ENCODE measurements at regions not wholly inside any gene's neighbourhood (a gene's known extent, or its start where the extent isn't known, plus 50 kb on each side); places are given as distances from the start of the nearest gene placed in this dataset.

DNA sequence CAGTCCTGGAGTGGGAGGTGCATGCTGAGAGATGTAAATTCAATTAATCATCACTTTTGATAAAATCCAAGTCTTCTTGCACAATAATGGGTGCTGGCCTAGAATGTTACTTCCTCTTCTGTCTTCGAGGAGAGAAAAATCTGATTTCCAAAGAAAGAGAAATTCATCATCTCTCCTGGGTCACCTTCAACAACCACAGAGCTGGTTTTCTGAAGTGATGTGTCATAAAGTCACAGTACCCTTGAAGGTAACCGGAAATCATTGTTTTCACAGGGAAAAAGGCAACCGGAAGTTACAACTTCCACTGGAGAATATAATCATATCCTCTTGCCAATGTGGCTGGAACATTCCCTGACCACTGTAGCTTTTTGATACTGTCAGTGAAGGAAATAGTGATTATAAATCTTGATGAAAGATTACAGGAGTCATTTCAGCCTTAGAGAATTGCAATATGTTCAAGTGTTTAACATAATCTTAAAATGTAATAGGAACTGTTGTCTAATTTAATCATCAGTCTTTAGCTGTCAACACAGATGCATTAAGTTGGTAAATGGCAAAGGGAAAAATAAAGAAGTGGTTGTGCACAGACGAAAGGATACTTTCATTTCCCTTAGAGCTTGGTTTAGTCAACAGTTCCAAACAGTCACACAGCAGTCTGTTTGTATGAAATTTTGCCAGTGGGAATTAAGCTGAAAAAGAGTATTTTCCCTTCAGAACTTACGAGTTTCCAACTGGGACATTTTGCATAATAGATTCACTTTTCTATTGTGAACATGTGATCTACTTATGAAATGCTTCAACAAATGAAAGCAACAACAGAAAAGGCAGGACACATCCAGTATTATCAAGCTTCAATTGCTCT, 106.5 kb upstream of the SLC4A7 start:
- peak; percentile 82 to 84 for DNase-seq

DNA sequence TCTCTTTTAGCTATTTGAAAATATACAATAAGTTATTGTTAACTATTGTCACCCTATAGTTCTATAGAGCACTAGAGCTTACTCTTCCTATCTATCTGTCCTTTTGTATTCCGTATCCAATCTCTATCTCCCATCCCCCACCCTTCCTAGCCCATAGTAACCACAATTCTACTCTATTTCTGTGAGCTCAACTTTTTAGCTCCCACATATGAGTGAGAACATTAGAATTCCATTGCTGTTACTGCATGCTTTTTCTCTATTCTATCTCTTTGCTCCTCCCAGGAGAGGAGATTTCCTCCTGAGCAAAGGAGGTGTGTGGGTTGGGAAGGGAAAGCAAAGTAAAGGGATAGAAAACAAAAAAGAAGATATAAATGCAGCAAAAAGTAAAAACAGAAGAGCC, 105.6 kb upstream of the SLC4A7 start:
- no peak for DNase-seq

DNA sequence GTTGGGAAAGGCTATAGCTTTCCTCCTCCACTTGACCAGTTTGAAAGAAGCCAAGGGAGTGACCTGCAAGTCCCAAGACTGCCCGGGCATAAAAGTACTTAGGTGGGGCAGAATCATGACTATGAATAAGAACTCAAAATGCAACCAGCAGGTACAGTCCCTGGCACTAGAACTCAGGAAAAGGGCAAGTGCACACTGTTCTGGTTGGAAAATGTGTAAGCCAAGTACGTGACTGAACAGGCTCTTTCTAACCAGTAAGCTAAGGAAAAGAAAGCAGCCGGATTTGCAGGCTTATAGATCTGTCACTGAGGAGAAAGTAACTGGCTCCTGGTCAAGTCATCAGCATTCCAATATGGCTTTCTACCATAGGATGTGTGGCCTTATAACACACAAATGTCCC, 101.2 kb upstream of the SLC4A7 start:
- DNase-seq: no peak

DNA sequence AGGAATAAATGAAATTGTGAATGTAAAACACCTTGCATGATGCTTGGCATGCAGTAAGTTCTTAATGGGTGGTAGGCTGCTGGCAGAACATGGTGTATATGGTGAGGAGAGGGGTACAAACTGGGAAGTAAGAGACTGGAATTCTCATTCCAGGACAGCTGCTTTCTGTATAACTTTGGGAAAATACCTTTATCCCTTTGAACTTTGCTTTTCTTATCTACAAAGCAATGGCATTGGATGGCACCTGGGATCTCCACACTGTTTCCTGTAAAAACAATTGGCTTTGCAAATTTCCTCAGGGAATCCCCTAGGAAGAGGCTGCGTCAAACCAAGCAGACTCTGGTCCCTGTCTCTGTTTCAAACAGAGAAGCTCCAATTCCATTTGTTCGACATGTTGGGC, 100.7 kb upstream of the SLC4A7 start:
- no peak for DNase-seq

DNA sequence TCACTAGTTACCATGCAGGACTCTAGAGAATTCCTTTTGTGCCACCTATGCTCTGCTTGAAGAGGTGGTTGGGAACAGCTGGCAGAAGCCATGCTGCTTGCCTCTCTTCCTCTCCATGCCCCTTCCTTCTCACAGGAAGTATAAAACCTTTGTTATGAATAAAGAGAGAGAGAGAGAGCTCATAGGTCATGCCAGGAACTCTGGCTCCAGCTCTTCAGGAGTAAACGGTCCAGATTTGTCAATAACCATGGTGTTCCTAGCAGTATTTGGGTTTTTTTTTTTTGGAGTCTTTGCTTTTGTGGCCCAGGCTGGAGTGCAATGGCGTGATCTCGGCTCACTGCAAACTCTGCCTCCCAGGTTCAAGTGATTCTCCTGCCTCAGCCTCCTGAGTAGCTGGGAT, 97.7 kb upstream of the SLC4A7 start:
- no peak for DNase-seq

DNA sequence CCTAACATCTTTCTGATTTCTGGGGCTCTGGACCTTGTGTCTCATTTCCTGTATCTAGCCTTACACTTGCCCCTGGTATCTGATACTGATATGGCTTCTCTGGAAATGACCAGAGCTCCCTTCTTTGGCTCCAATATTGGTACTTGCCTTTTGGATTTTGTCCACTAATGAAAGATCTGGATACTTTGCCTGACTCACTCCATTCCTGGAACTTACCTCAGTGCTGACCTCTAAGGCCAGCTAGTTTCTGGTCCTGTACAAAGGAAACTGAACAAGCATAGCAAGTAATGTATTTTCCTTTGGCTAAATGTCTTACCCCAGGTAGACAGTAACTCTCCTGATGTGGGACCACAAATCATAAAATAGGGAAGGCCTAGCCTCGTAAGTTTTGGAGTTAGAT, 93.8 kb upstream of the SLC4A7 start:
- DNase-seq: no peak

DNA sequence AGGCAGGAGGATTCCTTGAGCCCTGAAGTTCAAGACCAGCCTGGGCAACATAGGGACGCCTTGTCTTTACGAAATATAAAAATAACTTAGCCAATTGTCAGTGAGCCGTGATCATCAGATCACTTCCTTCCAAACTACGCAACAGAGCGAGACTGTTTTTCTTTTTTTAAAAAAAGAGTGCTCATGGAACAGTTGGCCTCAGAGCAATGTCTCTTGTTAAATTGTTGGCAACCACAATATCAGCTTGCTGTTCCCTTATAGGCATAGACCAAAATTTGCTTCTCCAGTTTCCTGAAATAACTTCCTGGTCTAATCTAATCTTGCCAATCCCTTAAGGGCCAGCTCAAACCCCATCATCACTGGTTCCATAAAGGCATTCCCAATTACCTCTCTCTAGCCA, 93.3 kb upstream of the SLC4A7 start:
- DNase-seq: no peak

DNA sequence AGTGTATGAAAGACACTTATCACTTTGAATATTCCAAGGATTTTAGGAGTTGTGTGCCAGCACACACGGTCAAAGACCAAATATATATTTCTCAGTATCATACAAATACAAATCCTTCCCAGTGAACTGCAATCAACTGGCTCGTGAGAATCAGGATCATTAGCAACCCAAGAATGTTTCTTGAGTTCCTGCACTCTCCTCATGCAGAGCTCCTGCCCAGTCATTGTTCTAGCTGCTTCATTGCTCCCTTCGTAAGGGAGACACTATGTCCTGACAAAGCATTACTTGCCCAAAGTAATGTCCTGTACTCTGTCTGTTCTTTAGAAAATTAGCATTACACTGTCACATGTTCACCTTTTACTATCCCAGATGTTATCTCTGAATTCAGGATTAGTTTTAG, 92.0 kb upstream of the SLC4A7 start:
- DNase-seq: no peak

DNA sequence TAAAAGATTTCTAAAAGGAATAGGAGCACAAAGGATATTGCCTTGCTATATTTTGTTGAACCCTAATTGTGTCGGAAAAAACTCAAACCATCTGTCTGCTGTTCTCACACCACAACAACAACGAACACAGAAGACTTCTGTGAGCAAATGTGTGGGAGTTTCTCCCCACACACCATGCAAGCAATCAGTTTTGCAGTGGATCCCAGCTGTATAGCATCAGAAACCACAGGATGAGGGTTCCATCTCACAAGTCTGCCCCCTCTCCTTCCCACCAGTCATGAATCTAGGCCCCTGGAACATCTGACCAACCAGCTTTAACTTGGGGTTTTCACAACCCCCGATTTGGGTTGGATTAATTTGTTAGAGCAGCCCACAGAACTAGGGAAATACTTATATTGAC, 91.3 kb upstream of the SLC4A7 start:
- DNase-seq: no peak

DNA sequence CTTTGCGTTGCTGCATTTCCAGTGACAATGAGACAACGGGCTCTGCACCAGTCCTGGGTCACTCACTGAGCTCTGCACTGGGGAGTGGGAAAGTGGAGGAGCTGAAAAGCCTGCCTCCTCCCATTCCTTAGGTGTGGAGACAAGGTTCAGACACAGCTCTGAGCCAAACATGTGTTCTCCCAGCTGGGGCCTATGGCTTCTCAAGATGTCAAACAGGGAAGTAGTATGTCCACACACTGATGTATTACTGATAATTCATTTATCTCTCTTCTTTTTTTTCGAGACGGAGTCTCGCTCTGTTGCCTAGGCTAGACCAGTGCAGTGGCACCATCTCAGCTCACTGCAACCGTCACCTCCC, 90.2 kb upstream of the SLC4A7 start:
- DNase-seq: no peak

DNA sequence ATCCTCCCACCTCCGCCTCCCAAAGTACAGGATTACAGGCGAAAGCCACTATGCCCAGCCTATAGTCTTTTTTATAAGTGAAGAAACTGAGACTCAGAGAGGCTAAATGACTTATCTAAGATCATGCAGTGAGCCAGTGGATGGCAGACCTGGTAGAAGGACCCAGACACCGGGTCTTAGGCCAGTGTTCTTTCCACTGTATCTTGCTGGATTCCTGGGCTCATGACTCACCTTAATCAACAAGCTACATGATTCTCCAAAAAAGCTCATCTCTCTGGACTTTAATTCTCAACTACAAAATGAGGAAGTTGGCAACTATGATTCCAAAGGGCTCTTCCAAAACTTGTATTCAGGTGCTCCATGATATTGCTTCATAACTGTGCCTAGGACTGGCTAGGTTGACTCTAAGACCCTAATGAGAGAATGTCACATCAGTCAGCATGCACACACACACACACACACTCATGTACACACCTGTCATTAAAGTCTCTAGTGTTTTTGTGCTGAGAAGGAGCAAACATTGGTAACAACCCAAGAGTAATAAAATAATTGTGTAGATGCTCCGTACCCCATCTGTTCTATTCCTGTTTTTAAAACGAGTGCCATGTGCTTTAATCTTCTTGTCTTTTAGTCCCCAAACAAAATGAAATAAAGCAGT, 89.7 kb upstream of the SLC4A7 start:
- no peak for DNase-seq

DNA sequence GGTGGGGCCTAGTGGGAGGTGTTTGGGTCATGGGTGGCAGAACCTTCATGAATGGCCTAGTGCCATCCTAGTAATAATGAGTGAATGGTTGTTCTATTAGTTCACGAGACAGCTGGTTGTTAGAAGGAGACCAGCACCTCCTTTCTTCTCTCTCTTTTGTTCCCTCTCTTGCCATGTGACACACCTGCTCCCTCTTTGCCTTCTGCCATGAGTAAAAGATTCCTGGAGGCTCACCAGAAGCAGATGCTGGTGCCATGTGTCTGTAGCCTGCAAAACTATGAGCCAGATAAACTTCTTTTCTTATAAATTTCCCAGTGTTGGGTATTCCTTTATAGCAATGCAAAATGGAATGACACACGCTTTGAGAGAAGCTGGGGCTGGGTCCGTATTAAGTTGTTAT, 89.0 kb upstream of the SLC4A7 start:
- DNase-seq: no peak

DNA sequence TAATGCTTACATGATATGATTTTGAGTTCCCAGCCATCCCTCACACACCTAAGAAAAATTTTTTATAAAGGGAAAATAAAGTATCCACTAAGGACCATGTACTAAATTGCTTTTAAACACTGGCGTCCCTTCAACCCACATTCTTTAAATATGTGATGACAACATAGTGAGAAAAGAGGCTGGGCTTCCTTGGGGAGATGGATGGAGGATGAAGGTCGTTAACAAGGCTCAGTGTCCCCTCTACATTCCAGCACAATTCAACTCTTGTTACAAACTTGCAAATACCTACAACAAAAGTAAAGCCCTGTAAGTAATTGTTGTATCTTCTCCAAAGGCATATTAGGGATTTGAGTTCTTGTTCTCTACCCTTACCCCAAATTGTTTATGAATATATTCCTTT, 87.2 kb upstream of the SLC4A7 start:
- no peak for DNase-seq

DNA sequence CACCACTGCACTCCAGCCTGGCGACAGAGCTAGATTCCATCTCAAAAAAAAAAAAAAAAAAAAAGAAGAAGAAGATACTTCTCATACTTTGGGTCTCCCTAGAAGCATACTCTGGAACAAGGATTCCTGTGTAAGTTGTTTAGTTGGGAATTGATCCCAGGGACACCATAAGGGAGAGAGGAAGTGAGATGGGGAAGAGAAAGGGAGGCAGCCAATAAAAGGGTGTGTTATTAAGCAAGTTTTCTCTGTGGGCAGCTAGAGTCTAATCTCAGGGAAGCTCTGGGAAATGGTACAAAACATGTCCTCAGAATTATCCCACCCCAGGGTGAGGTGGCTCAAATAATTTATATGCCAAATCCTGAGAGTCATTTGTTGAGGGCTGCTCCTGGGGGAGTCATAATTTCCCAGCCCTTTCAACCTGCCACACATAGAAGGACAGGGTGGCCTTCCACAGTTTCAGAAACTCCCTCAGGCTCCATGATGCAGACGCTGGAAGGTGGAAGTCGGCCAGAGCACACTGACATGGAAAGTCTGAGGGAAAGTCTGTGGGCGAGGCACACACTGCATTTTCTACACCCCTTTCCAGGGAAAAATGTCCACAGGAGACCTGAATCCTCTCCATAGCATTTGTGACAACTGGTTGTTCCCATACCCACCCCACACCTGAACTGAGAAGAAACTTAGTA, 86.4 kb upstream of the SLC4A7 start:
- DNase-seq: no peak

DNA sequence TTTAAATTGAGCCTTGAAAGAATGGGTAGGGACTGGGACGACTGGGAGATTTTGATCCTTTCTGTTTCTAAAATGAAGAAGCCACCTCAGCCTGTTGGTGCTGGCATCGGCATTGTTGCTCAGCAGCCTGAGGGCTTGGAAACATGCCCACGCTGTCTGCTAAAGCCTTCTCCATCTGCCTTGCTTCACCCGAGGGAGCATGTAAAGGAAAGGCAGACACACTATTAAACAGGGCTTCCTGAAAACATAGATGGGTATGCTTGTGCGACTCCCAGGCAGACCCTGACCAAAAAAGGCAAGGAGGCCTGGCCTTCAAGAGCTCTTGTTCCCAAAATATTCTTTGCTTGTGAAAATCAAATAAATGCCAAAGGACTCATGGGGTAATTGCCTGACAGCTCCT, 84.2 kb upstream of the SLC4A7 start:
- DNase-seq: no peak

DNA sequence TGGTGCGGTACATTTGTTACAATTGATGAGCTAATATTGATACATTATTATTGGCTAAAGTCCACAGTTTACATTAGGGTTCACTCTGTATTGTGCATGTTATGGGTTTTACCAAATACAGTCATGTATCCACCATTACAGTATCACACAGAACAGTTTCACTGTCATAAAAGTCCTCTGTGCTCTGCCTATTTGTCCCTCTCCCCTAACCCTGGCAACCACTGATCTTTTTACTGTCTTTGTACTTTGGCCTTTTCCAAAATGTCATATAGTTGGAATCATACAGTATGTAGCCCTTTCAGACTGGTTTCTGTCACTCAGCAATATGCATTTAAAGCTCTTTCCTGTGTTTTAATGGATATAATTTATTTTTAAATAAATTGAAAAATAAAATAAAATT, 83.1 kb upstream of the SLC4A7 start:
- DNase-seq: no peak

DNA sequence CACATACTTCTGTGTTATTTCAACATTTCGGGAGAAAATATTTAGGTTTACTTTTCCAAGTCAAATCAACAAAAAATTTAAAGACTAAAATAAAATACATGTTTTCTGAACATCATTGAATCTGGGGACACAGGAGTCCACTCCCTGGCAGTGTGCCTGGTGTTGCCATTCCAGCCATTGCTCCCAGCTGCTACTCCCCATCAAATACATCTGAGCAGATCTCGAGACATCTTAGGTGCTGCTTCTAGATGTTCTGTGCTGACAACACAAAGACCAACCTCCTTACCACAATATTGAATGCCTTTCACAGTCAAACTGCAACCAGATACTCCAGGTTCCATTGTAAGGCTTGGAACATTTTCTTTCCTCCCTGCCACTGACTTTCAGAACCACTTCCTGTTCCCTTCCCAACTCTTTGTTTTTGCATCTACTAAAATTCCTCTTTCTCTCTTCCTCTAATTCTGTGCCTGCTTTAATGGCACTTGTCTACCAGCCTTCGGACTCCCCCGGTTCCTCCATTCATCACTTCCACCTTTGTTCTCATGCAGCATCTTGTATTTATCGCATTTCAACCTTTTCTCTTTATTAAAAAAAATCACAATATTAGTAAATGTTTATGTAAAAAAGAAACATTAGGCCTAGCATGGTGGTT, 81.1 kb upstream of the SLC4A7 start:
- DNase-seq: peak in 1 of 2 donors; percentile 25

DNA sequence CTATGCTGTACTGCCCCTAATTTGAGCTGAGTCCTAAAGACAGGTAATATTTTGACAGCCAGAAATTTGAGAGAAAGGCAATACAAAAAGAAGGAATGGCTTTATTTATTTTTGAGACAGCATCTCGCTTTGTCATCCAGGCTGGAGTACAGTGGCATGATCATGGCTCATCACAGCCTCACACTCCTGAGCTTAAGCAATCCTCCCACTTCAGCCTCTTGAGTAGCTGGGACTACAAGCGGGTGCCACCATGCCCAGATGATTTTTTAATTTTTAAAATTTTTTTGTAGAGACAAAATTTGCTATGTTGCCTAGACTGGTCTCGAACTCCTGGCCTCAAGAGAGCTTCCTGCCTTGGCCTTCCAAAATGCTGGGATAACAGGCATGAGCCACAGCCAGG, 77.4 kb upstream of the SLC4A7 start:
- DNase-seq: peak; percentile 40 to 79

DNA sequence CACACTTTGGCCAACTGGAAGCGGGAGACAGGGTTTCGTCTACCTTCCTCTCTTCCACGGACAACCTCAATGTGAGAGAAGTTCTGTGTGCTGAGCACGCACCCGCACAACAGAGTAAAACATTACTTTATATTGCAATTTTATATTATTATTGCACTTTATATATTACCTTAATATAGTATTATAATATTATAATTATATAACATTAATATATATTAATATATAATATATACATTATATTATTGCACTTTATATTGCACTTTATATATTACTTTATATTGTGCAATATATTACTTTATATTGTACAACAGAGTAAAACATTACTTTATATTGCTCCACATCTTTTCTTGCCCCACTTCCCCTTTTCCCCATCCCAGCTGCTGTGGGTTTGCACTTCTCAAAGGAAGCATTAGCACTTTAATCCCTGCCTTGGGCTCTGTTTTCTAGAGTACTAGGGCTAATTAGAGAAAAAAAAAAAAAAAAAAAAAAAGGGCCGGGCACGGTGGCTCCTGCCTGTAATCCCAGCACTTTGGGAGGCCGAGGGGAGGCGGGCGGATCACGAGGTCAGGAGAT, 76.4 kb upstream of the SLC4A7 start:
- DNase-seq: peak; percentile 65 to 77

DNA sequence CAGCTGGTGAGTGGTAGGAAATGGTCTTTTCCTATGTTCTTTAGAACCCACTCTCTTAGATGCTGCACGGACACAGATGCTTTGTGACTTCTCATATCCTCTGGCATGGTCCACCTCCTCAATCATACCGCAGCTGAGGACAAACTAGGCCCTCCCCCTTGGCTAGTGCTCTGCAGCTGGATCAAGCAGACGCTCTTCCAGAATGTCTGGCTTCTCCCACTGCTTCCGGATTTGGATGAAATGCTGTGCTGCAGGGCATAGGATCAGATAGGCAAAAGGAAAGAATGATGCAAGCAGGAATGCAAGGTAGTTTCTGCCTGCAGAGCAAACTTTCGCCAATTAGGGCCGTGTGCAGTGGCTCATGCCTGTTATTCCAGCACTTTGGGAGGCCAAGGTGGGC, 75.7 kb upstream of the SLC4A7 start:
- no peak for DNase-seq

DNA sequence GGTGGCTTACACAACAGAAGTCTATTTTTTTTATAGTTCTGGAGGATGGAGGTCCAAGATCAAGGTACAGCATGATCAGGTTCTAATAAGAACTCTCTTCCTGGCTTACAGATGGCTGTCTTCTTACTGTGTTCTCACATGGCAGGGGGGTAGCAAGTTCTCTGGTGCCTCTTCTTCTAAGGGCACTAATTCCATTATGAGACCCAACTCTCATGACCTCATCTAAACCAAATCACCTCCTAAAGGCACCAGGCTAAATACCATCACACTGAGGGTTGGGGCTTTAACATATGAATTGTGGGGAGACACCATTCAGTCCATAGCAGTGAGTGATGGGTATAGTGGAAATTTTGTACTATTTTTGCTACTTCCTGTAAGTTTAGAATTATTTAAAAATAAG, 75.2 kb upstream of the SLC4A7 start:
- DNase-seq: no peak

DNA sequence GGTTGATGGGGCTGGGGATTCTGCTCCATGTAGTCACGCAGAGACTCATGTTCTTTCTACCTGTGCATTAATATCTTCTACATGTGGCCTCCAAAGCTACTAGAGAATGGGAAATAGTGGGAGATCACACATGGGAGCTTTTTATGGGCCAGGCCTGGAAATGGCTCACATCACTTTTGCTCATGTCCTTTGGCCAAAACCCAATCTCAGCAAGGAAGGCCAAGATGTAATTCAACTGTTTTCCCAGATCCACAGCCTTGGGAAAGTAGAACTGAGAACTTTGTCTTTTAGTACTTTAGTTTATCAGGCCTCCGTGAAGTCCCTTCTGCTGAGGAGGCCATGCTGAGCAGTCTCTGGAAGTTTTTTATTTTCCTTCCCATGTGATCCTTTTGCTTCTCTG, 73.2 kb upstream of the SLC4A7 start:
- DNase-seq: no peak

DNA sequence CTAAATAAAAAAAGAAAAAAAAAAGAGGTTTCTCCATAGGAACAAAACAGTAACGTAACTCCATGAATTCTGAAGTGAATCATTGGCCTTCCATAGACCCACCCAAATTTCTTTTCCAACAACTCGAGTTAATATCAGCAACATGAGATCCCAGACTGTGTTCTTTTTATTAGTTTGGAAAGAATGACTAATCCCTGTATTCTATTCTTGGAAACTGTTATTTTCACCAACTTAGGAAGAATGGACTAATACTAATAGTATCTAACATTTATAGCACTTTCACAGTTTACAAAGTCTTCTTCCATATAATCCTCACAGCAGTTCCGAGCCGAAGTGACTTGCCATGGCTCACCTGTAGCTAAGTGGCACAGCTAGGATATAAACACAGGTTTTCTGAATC, 72.7 kb upstream of the SLC4A7 start:
- no peak for DNase-seq
